Activated T-cell treated with anti-CD3 and anti-CD28 coated beads, Interleukin-2, amount 50 U/mL, for 24 hours (primary cell): ENCODE measurements at regions not wholly inside any gene's neighbourhood (a gene's known extent, or its start where the extent isn't known, plus 50 kb on each side); places are given as distances from the start of the nearest gene placed in this dataset.

Experiments used
- DNase-seq: peaks from one replicate; pipeline ENCODE4 v3.0.0-alpha.2; 2020
- H3K27ac Mint-ChIP-seq: 2 replicates; pipeline ENCODE4 v1.8.0; 2020; ENCODE audit warnings: mild to moderate bottlenecking, mixed read lengths
- H3K27me3 Mint-ChIP-seq: 2 replicates; pipeline ENCODE4 v1.8.0; 2020; ENCODE audit warnings: mixed read lengths
- H3K36me3 Mint-ChIP-seq: 2 replicates; pipeline ENCODE4 v1.8.0; 2020; ENCODE audit warnings: low read depth, mixed read lengths
- H3K4me1 Mint-ChIP-seq: 2 replicates; pipeline ENCODE4 v1.8.0; 2020; ENCODE audit warnings: low read depth, mixed read lengths
- H3K4me3 Mint-ChIP-seq: 2 replicates; pipeline ENCODE4 v1.8.0; 2020; ENCODE audit warnings: mild to moderate bottlenecking, moderate library complexity, mixed read lengths
- H3K9me3 Mint-ChIP-seq: 2 replicates; pipeline ENCODE4 v1.8.0; 2020; ENCODE audit warnings: mixed read lengths

DNA sequence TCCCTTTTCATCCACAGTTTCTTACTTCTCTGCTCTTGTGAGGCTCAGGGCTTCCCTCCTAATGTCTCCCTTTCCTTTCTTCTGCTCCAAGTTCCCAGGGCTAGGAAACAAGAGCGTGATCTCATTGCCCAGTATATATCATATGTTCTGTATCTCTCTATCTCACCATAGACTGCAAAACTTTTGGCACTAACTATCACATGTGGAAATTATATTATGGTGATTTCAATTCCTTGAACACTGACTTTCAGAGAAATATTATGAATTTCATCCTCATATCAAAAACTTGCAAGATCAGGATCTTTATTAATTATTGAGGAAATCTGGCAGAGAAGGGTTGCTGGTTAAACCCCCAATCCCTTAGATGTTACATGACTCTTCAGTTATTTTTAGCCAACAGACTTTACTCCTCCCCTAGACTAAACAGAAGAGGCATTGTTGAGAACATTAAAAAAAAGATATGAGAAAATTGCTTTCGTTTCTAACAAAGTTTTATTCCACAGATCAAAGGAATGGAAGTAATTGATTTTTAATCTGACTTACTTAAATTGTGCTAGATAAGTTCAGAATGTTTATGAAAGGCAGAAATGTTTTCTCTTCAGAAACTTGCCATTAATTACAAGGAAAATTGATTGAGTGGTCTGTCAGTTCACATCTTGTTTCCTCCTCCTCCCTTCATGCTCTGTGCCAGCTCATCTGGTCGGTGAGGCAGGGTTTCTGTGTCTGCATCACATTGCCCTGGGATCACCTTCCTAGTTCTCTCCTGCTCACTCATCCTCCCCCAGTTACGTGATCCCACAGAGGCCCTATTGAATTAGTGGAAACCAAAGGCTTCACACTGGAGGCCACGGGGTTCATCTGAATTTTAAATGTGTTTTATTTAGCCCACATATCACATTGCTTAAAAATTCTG is 378.5 kb downstream of the LMO7 start:
- no peak overlapping the region for H3K27ac Mint-ChIP-seq
- no peak for DNase-seq
- H3K4me3 Mint-ChIP-seq: no peak overlapping the region
- no peaks in the 10 kb centered on the region for H3K4me1 Mint-ChIP-seq
- H3K27me3 Mint-ChIP-seq: no peaks in the 10 kb centered on the region
- no peaks in the 10 kb centered on the region for H3K36me3 Mint-ChIP-seq
- H3K9me3 Mint-ChIP-seq: no peaks in the 10 kb centered on the region

DNA sequence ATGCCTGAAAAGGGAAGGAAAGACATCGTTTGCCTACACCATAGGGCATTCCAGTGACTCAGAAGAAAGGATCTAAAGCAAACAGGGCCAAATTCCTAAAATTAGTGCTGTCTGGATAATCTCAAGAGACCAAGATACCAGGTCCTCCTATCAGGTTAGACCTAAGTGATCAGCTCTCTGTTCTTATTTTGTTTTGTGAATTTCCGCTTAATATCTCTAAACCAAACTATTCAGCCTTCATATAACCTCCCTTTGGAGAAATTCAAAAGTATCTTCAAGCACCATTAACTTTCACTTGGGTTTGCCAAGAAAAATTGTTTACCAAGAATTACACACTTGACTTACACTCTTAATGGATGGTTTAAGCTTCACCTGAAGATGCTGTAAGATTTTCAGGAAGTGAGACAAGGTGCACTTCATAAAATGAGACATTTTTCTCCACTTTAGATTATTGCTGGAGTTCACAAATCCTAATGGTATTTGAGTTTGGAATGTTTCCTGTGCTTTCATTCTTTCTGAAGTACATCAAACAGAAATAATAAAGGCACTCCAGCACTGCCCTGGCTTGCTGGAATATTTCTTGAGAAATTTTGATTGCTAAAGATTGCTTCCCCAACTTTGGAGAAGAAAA is 376.1 kb downstream of the LMO7 start:
- Mint-ChIP-seq H3K4me1 (no peaks in the 10 kb centered on the region), H3K27ac (no peak overlapping the region), H3K36me3 (no peaks in the 10 kb centered on the region), H3K9me3 (no peaks in the 10 kb centered on the region), H3K27me3 (no peaks in the 10 kb centered on the region), H3K4me3 (no peak overlapping the region)
- no peak for DNase-seq

DNA sequence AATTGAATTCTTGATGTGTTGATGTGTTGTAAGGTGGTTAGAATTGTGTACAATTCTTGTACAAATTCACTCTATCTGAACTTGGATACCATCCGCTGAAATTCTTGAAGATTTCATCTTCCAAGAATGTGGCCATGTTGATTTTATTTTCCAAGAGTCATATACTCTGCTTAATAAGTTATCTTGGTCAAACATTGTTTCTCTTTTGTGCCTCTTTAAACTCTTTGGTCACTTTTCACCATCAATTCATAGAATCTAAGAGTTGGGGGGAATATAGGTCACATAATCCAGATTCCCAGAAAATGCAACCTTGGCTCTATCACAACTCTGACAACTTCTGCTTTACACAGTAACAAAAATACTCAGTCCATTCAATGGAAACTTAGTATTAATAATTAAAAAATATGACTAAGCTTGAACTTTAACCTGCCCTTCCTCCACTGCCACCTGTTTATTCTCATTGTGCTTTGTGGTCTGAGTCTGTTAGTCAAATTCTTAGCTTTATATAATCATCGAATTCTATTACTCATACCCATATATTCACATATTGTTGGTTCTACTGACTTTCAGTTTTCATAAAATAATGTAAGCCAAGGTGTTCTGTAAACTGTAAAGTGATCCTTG is 373.2 kb downstream of the LMO7 start:
- no peaks in the 10 kb centered on the region for H3K27me3 Mint-ChIP-seq
- no peak overlapping the region for H3K27ac Mint-ChIP-seq
- no peaks in the 10 kb centered on the region for H3K4me1 Mint-ChIP-seq
- H3K9me3 Mint-ChIP-seq: no peaks in the 10 kb centered on the region
- H3K36me3 Mint-ChIP-seq: no peaks in the 10 kb centered on the region
- no peak overlapping the region for H3K4me3 Mint-ChIP-seq
- no peak for DNase-seq

DNA sequence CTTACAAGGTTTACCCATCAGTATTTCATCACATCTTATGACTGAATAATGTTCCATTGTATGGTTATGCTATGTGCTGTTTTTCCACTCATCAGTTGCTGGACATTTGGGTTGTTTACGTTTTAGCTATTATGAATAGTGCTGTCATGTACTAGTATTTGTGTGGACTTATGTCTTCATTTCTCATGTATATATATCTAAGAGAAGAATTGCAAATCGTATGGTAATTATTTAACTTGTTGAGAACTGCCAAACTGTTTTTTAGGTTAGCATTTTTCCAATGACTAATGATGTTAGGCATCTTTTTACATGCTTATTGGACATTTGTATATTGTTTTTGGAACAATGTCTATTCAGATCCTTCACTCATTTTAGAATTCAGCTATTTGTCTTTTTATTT is 368.3 kb downstream of the LMO7 start:
- Mint-ChIP-seq H3K36me3 (no peaks in the 10 kb centered on the region), H3K27ac (no peak overlapping the region), H3K4me3 (no peak overlapping the region), H3K4me1 (no peaks in the 10 kb centered on the region), H3K27me3 (no peaks in the 10 kb centered on the region), H3K9me3 (no peaks in the 10 kb centered on the region)
- DNase-seq: no peak

DNA sequence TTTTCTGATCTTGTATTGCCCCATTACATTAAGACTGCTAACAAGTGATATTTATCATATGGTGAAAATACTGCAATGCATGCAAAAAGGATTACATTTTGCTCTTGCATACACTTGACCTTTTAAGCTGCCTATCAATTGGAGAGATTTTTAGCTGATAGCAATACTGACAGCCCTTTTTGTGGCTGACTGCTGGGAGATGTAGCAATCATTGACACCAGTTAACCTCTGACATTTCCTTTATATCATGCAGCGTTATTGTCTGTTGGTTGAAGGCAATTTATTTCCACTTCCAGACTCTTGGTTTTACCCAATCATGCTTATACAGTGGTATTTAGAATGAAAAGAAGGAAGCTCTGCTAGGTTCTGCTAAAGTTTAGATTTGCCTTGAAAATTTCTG is 364.0 kb downstream of the LMO7 start:
- Mint-ChIP-seq H3K27me3 (no peaks in the 10 kb centered on the region), H3K4me1 (no peaks in the 10 kb centered on the region), H3K36me3 (no peaks in the 10 kb centered on the region), H3K9me3 (no peaks in the 10 kb centered on the region), H3K4me3 (no peak overlapping the region), H3K27ac (no peak overlapping the region)
- DNase-seq: no peak

DNA sequence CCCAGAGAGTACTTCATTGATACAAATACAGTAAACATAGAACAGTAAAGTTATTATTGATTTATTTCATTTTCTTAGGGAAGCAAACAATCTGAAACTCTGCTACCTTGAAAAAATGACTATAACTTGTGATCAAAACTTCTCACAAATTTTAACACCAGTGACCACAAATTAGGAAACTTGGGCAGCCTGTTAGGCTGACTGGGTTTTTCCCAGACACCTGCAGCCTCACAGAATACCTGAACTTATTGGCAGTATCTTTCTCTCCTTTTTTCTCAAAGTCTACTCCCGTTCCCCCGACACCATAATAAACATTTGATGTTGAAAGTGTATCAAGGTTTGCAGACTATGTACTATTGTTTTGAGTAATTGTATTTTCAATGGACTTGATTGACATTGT is 360.5 kb downstream of the LMO7 start:
- no peaks in the 10 kb centered on the region for H3K36me3 Mint-ChIP-seq
- no peak overlapping the region for H3K27ac Mint-ChIP-seq
- no peaks in the 10 kb centered on the region for H3K27me3 Mint-ChIP-seq
- no peaks in the 10 kb centered on the region for H3K9me3 Mint-ChIP-seq
- no peak for DNase-seq
- H3K4me3 Mint-ChIP-seq: no peak overlapping the region
- no peaks in the 10 kb centered on the region for H3K4me1 Mint-ChIP-seq

DNA sequence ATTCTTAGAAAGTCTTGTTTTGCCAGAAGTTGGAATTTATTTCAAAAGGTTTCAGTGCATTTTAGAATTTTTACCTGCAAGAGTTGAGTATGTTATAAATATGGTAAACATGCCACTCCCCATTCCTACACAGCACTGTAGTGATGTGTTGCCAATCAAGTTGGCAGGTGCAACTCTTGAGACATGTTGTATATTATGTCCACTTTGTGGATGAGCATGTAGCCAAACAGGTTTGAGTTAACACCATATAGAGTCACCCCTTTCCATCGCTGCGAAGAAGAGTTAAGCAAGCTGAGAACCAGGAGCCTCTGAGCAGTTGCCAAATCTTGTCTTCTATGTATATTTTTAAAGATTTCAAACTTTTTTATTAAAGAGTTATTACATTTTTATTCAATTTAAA is 359.8 kb downstream of the LMO7 start:
- Mint-ChIP-seq H3K36me3 (no peaks in the 10 kb centered on the region), H3K4me1 (no peaks in the 10 kb centered on the region), H3K27ac (no peak overlapping the region), H3K4me3 (no peak overlapping the region), H3K27me3 (no peaks in the 10 kb centered on the region), H3K9me3 (no peaks in the 10 kb centered on the region)
- DNase-seq: no peak

DNA sequence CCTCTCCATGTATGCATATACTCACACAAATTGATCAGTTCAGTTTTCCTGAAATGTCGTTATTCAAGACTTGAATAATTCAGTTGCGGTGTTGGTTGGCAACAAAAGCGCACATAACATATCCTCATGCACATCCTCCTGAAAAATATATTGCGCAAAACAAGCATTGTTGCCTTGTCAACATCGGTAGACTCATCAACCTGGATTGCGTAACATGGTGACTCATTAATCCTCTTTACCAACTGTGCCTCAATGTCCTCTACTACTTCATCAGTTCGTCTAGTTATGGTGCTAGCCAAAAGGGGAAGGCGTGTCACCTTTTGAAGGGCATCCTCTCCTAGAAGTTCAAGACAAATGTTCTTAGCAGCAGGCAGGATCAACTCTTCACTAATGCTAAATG is 357.7 kb downstream of the LMO7 start:
- Mint-ChIP-seq H3K4me1 (no peaks in the 10 kb centered on the region), H3K9me3 (no peaks in the 10 kb centered on the region), H3K27me3 (no peaks in the 10 kb centered on the region), H3K36me3 (no peaks in the 10 kb centered on the region), H3K27ac (no peak overlapping the region), H3K4me3 (no peak overlapping the region)
- no peak for DNase-seq

DNA sequence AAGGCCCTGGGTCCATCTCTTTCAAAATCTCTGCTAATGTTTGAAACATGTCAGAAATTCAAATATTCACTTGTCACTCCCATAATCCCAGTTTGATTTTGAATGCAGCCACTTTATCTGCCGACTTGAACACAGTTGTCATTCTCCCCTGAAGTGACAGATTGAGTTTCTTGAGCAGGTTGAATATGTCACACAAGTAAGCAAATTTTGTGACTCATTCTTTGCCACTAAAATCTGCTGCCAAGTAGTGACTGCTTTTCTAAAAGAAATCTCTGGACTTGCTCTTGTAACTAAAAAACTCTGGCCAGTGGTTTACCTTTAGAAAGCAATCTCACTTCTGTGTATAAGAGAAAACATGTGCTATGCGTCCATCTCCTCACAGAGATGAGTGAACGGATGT is 357.1 kb downstream of the LMO7 start:
- no peaks in the 10 kb centered on the region for H3K36me3 Mint-ChIP-seq
- no peaks in the 10 kb centered on the region for H3K27me3 Mint-ChIP-seq
- no peak overlapping the region for H3K27ac Mint-ChIP-seq
- DNase-seq: no peak
- H3K4me1 Mint-ChIP-seq: no peaks in the 10 kb centered on the region
- no peak overlapping the region for H3K4me3 Mint-ChIP-seq
- H3K9me3 Mint-ChIP-seq: no peaks in the 10 kb centered on the region

DNA sequence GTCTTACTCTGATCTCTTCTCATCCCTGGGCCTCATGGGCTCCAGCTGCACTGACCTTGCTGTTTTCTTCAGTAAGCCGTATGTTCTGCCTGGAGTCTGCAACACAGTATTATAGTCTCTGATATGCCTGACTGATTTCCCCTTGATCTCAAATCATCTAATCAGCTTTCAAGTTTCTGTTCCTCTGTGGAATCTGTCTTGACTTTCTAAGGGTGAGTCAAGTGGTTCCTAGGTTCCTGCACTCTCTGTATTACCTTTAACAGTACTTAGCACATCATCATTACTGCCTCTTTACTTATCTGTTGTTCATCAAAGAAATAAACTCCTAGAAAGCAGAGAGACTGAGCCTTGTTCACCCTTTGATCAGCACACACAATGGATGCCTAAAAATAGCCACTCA is 350.7 kb downstream of the LMO7 start:
- H3K27me3 Mint-ChIP-seq: no peaks in the 10 kb centered on the region
- H3K4me1 Mint-ChIP-seq: no peaks in the 10 kb centered on the region
- no peak overlapping the region for H3K4me3 Mint-ChIP-seq
- no peak for DNase-seq
- no peaks in the 10 kb centered on the region for H3K36me3 Mint-ChIP-seq
- H3K27ac Mint-ChIP-seq: no peak overlapping the region
- H3K9me3 Mint-ChIP-seq: no peaks in the 10 kb centered on the region

DNA sequence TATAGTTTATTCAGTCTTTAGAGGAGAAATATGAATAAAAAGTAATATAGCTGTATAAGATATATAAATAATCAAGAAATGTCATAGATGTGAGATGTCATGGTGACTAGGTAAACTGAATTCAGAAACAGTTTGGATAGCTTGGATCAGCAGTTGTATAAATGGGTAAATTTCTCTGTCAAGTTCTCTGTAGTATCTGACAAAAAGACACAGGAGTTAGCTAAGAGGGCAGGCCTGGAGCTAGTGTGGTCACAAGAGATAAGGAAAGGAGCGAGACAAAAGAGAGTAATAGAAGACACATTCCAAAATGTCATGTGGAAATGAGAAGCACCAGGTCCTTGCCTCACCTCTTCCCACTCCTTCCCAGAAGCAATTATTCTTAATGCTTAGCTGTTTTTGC is 349.0 kb downstream of the LMO7 start:
- Mint-ChIP-seq H3K36me3 (no peaks in the 10 kb centered on the region), H3K4me1 (no peaks in the 10 kb centered on the region), H3K27ac (no peak overlapping the region), H3K27me3 (no peaks in the 10 kb centered on the region), H3K9me3 (no peaks in the 10 kb centered on the region), H3K4me3 (no peak overlapping the region)
- no peak for DNase-seq

DNA sequence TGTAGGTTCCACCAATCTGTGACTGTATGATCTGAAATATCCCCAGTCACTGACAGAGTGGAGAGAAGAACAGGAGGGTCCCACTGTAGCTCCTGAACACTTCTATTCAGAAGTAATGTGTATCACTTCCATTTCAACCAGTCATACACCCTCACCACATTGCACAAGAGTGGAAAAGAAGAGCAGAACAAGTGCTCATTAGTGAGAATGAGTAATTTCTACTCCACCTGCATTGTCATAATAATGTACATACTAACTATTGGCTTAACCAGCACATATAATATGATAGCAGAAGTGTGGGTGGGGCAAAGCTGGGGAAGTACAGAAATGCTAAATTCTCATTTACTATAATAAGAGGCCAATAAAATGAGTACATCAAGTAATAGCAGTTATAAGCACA is 342.7 kb downstream of the LMO7 start:
- no peaks in the 10 kb centered on the region for H3K27me3 Mint-ChIP-seq
- H3K27ac Mint-ChIP-seq: no peak overlapping the region
- no peak for DNase-seq
- no peak overlapping the region for H3K4me3 Mint-ChIP-seq
- no peaks in the 10 kb centered on the region for H3K9me3 Mint-ChIP-seq
- H3K4me1 Mint-ChIP-seq: no peaks in the 10 kb centered on the region
- no peaks in the 10 kb centered on the region for H3K36me3 Mint-ChIP-seq

DNA sequence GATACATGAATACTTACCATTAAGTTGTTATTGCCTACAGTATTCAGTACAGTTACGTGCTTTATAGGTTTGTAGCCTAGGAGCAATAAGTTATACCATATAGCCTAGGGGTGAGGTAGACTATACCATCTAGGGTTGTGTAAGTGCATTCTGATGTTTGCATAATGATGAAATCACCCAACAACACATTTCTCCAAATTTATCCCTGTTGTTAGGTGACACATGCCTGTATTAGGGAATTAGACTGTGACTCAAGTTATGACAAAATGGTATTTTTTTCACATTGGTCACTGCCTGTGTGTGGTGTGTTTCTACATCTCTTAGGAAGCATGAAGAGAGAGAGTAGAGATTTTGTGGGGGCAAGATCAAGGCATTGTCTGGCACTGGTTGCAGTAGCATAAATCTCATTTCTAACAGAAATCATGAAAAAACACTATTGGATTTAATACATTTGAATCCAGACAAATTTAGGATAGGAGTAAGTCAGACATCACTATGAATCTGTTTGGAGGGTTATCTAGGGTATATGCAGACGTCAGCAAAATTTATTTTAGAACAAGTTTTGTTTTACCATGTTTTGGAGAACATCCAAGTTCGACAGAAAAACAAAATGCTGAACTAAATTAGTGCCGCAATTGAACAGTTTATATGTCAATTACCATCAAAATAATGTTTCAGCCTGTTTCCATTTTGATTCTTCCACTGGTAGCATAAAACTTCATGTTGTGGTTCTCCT is 332.1 kb downstream of the LMO7 start:
- H3K4me1 Mint-ChIP-seq: no peaks in the 10 kb centered on the region
- H3K9me3 Mint-ChIP-seq: no peaks in the 10 kb centered on the region
- H3K27me3 Mint-ChIP-seq: peaks cover 9% of the 10 kb centered on the region
- H3K36me3 Mint-ChIP-seq: no peaks in the 10 kb centered on the region
- no peak overlapping the region for H3K27ac Mint-ChIP-seq
- no peak for DNase-seq
- H3K4me3 Mint-ChIP-seq: no peak overlapping the region

DNA sequence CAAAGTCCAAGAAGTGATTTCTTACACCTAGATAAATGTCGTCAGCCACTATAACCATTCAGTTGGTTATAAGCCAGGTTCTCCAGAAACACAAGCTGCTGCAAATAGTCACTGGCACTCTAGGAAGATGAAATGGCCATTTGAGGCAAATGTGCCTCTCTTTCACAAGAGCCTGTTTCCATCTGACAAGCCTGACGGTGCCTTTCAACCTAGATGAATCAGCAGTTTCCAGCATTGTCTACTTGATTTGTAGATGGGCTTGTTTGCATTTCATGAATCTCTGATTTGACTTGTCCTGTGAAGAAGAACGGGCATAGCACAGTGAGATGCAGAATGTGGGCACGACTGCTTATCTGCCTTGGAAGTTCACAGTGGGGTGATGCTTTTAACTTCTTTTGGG is 327.2 kb downstream of the LMO7 start:
- Mint-ChIP-seq H3K9me3 (no peaks in the 10 kb centered on the region), H3K27me3 (peaks cover 14% of the 10 kb centered on the region), H3K4me1 (no peaks in the 10 kb centered on the region), H3K36me3 (no peaks in the 10 kb centered on the region), H3K4me3 (no peak overlapping the region), H3K27ac (no peak overlapping the region)
- DNase-seq: no peak

DNA sequence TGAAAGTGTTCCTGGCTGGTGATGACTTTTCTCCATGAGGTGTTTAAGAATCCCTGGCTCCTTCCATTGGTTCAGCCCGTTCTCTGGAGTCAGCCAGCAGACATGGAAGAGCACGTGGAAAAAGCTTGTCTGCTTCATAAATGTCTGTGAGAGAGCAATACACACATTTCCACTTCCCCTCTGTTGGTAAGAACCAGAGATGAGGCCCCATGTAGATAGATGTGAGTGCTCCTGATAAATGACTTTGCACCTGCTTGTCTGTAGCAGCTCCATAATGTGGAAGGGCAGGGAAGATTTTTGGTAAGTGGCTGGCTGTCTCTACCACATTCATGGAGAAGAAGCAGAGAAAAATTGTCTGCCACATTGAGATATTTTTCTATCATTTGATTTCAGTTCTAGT is 325.8 kb downstream of the LMO7 start:
- Mint-ChIP-seq H3K27me3 (peaks cover 14% of the 10 kb centered on the region), H3K4me3 (no peak overlapping the region), H3K9me3 (no peaks in the 10 kb centered on the region), H3K36me3 (no peaks in the 10 kb centered on the region), H3K27ac (no peak overlapping the region), H3K4me1 (no peaks in the 10 kb centered on the region)
- DNase-seq: no peak
